ENCODE measurements at regions not wholly inside any gene's neighbourhood (a gene's known extent, or its start where the extent isn't known, plus 50 kb on each side); places are given as distances from the start of the nearest gene placed in this dataset.

- DNase-seq (no peak), ATAC-seq (no peak)
- TF ChIP-seq POLR2A (IDR thresholded peaks at IDR 0.05) (no peak), CTCF (IDR thresholded peaks at IDR 0.05) (no peak)
- Histone ChIP-seq H3K27ac (no peak overlapping the region), H3K4me1 (peaks cover 0 to 7% (median 0%) of the 10 kb centered on the region in 12 donors), H3K4me3 (no peak overlapping the region), H3K9me3 (peaks cover 0 to 2% (median 0%) of the 10 kb centered on the region in 12 donors), H3K27me3 (no peaks in the 10 kb centered on the region), H3K36me3 (no peaks in the 10 kb centered on the region)
- intact Hi-C loops (cut with DNase I): no loop called here
- WGBS, 4 donors: 86 to 94% (median 93%) methylated on average over 16 of the region's 16 CpGs
Measured at GRCh38 chr20:10793766-10794165, 120.0 kb upstream of the JAG1 start.

- no peak for ATAC-seq
- TF ChIP-seq POLR2A (IDR thresholded peaks at IDR 0.05) (no peak), CTCF (IDR thresholded peaks at IDR 0.05) (no peak)
- Histone ChIP-seq H3K36me3 (no peaks in the 10 kb centered on the region), H3K4me1 (peaks cover 0 to 7% (median 0%) of the 10 kb centered on the region in 12 donors), H3K9me3 (peaks cover 0 to 2% (median 0%) of the 10 kb centered on the region in 12 donors), H3K27ac (no peak overlapping the region), H3K4me3 (no peak overlapping the region), H3K27me3 (no peaks in the 10 kb centered on the region)
- intact Hi-C loops (cut with DNase I): no loop called here
- DNase-seq: no peak
- WGBS, 4 donors: 79 to 93% (median 88%) methylated on average over 2 to 3 of the region's 3 CpGs
Measured at GRCh38 chr20:10794765-10795164, 121.0 kb upstream of the JAG1 start.

GRCh38 chr20:10795286-10796026 lies 121.7 kb upstream of the JAG1 start:
- Histone ChIP-seq H3K36me3 (no peaks in the 10 kb centered on the region), H3K27me3 (no peaks in the 10 kb centered on the region), H3K4me3 (no peak overlapping the region), H3K4me1 (peaks cover 0 to 7% (median 0%) of the 10 kb centered on the region in 12 donors), H3K27ac (no peak overlapping the region), H3K9me3 (peaks cover 0 to 2% (median 0%) of the 10 kb centered on the region in 12 donors)
- ATAC-seq: no peak
- intact Hi-C loops (cut with DNase I): no loop called here
- WGBS, 4 donors: 75 to 82% (median 82%) methylated on average over 11 of the region's 11 CpGs
- TF ChIP-seq CTCF (IDR thresholded peaks at IDR 0.05) (no peak), POLR2A (IDR thresholded peaks at IDR 0.05) (no peak)
- DNase-seq: no peak

GRCh38 chr20:10798811-10799210 lies 125.0 kb upstream of the JAG1 start:
- intact Hi-C loops (cut with DNase I): no loop called here
- TF ChIP-seq POLR2A (IDR thresholded peaks at IDR 0.05) (no peak), CTCF (IDR thresholded peaks at IDR 0.05) (no peak)
- no peaks in the 10 kb centered on the region for H3K27me3 ChIP-seq
- H3K27ac ChIP-seq: no peak overlapping the region
- peaks cover 0 to 2% (median 0%) of the 10 kb centered on the region in 12 donors for H3K9me3 ChIP-seq
- WGBS, 4 donors: 86 to 89% (median 88%) methylated on average over 3 of the region's 3 CpGs
- no peaks in the 10 kb centered on the region for H3K36me3 ChIP-seq
- no peak for ATAC-seq
- no peak overlapping the region for H3K4me3 ChIP-seq
- no peak for DNase-seq
- no peaks in the 10 kb centered on the region for H3K4me1 ChIP-seq
